Tibial artery (tissue), 4 donors: ENCODE measurements at regions not wholly inside any gene's neighbourhood (a gene's known extent, or its start where the extent isn't known, plus 50 kb on each side); places are given as distances from the start of the nearest gene placed in this dataset.
"Not testable (repeated sequence)": the region's sequence is repeated elsewhere in the genome, so short reads cannot be mapped to it uniquely, and the experiment has no call there.

Source experiments
- DNase-seq, 2 donors: peaks; one replicate each; pipeline ENCODE4 v3.0.0-alpha.2; 2019
- H3K27ac ChIP-seq, 2 donors: fragments of 200-600 bp; sonication (generic) in 1 of 2; 1 replicate in 1 of 2; 2 replicates in 1 of 2; pipeline ENCODE4 v1.5.1; 2018 to 2019; ENCODE audit warnings: mild to moderate bottlenecking in 1 of 2
- H3K27me3 ChIP-seq, 2 donors: fragments of 200-600 bp; sonication (generic) in 1 of 2; one replicate each; pipeline versions ENCODE4 v1.5.1 to v1.6.0; 2016 to 2019
- H3K36me3 ChIP-seq, 3 donors: fragments of 200-600 bp; sonication (generic) in 2 of 3; one replicate each; pipeline ENCODE4 v1.5.1; 2016 to 2019; ENCODE audit warnings: mild to moderate bottlenecking in 2 of 3
- H3K4me1 ChIP-seq, 4 donors: fragments of 200-600 bp; sonication (generic) in 2 of 4; 1 replicate in 3 of 4; 2 replicates in 1 of 4; pipeline ENCODE4 v1.5.1; 2016 to 2019
- H3K4me3 ChIP-seq, 2 donors: fragments of 200-600 bp; sonication (generic) in 1 of 2; 1 replicate in 1 of 2; 2 replicates in 1 of 2; pipeline ENCODE4 v1.5.1; 2018 to 2019; ENCODE audit warnings: mild to moderate bottlenecking in 2 of 2
- H3K9me3 ChIP-seq, 3 donors: fragments of 200-600 bp; sonication (generic) in 1 of 3; one replicate each; pipeline ENCODE4 v1.5.1; 2016 to 2019
- CTCF ChIP-seq, 2 experiments: fragments of 200-600 bp in 1 of 2; fragments of 450-650 bp in 1 of 2; IDR thresholded peaks; one replicate each; pipeline ENCODE4 v1.5.1; 2017 to 2019; ENCODE audit warnings: antibody characterized with exemption in 2 of 2, mild to moderate bottlenecking in 1 of 2, moderate library complexity in 1 of 2
- intact Hi-C: fragments of 100-400 bp; cut with DNase I; formaldehyde crosslinking; loops from one replicate; pipeline ENCODE4 v1.15.0; 2023; ENCODE audit warnings: low total_unique reads

GRCh38 chr11:60592601-60593000 lies 77.4 kb downstream of the MS4A13 start:
- no peak for DNase-seq
- Histone ChIP-seq H3K27me3 (no peaks in the 10 kb centered on the region), H3K4me3 (no peak overlapping the region), H3K27ac (no peak overlapping the region), H3K4me1 (no peaks in the 10 kb centered on the region), H3K36me3 (no peaks in the 10 kb centered on the region), H3K9me3 (no peaks in the 10 kb centered on the region)
- intact Hi-C loops, result no loop called here
- TF ChIP-seq CTCF (IDR thresholded peaks at IDR 0.05), result no peak

GRCh38 chr11:60594998-60595642 lies 79.9 kb downstream of the MS4A13 start:
- Histone ChIP-seq H3K9me3 (no peaks in the 10 kb centered on the region), H3K4me1 (no peaks in the 10 kb centered on the region)
- intact Hi-C loops, result no loop called here

GRCh38 chr11:60607483-60607882 lies 91.9 kb upstream of the MS4A8 start:
- H3K27ac ChIP-seq, result no peak overlapping the region
- TF ChIP-seq CTCF (IDR thresholded peaks at IDR 0.05), result no peak
- intact Hi-C loops, result no loop called here
- H3K4me1 ChIP-seq, result no peaks in the 10 kb centered on the region
- no peaks in the 10 kb centered on the region for H3K9me3 ChIP-seq
- no peaks in the 10 kb centered on the region for H3K36me3 ChIP-seq
- no peak for DNase-seq
- no peak overlapping the region for H3K4me3 ChIP-seq
- no peaks in the 10 kb centered on the region for H3K27me3 ChIP-seq

More at GRCh38 chr11:60594998-60595642, 79.9 kb downstream of the MS4A13 start:
- no peak for TF ChIP-seq CTCF (IDR thresholded peaks at IDR 0.05)
- DNase-seq, result no peak
- H3K27ac ChIP-seq, result no peak overlapping the region
- no peak overlapping the region for H3K4me3 ChIP-seq
- H3K27me3 ChIP-seq, result no peaks in the 10 kb centered on the region
- H3K36me3 ChIP-seq, result no peaks in the 10 kb centered on the region

GRCh38 chr11:60609632-60610031 lies 89.8 kb upstream of the MS4A8 start:
- no peak for DNase-seq
- no peaks in the 10 kb centered on the region for H3K4me1 ChIP-seq
- no peak overlapping the region for H3K27ac ChIP-seq
- no peaks in the 10 kb centered on the region for H3K27me3 ChIP-seq
- H3K36me3 ChIP-seq, result no peaks in the 10 kb centered on the region
- intact Hi-C loops, result no loop called here
- H3K9me3 ChIP-seq, result no peaks in the 10 kb centered on the region
- no peak overlapping the region for H3K4me3 ChIP-seq
- no peak for TF ChIP-seq CTCF (IDR thresholded peaks at IDR 0.05)

GRCh38 chr11:60610702-60611101 lies 88.7 kb upstream of the MS4A8 start:
- no peak for DNase-seq
- H3K4me1 ChIP-seq, result no peaks in the 10 kb centered on the region
- H3K27me3 ChIP-seq, result no peaks in the 10 kb centered on the region
- H3K9me3 ChIP-seq, result no peaks in the 10 kb centered on the region
- no peak overlapping the region for H3K4me3 ChIP-seq
- no peaks in the 10 kb centered on the region for H3K36me3 ChIP-seq
- no peak for TF ChIP-seq CTCF (IDR thresholded peaks at IDR 0.05)
- H3K27ac ChIP-seq, result no peak overlapping the region
- intact Hi-C loops, result no loop called here

- intact Hi-C loops, result no loop called here
- H3K4me3 ChIP-seq, result no peak overlapping the region
Measured at GRCh38 chr11:60615497-60615896, 83.9 kb upstream of the MS4A8 start.

GRCh38 chr11:60621940-60622339 lies 77.5 kb upstream of the MS4A8 start:
- H3K27me3 ChIP-seq, H3K4me1 ChIP-seq, H3K4me3 ChIP-seq, DNase-seq, H3K9me3 ChIP-seq, H3K36me3 ChIP-seq, intact Hi-C loops, H3K27ac ChIP-seq: not testable (repeated sequence)

More at GRCh38 chr11:60615497-60615896, 83.9 kb upstream of the MS4A8 start:
- Histone ChIP-seq H3K27me3 (no peaks in the 10 kb centered on the region), H3K27ac (no peak overlapping the region), H3K9me3 (no peaks in the 10 kb centered on the region), H3K4me1 (no peaks in the 10 kb centered on the region), H3K36me3 (no peaks in the 10 kb centered on the region)
- no peak for TF ChIP-seq CTCF (IDR thresholded peaks at IDR 0.05)
- no peak for DNase-seq

- H3K27ac ChIP-seq, DNase-seq, H3K36me3 ChIP-seq, H3K27me3 ChIP-seq, H3K4me3 ChIP-seq, H3K9me3 ChIP-seq, intact Hi-C loops, H3K4me1 ChIP-seq: not testable (repeated sequence)
Measured at GRCh38 chr11:60622776-60623175, 76.6 kb upstream of the MS4A8 start.
